WTC11 (cell line): ENCODE measurements at regions not wholly inside any gene's neighbourhood (a gene's known extent, or its start where the extent isn't known, plus 50 kb on each side); places are given as distances from the start of the nearest gene placed in this dataset.

ENCODE experiments used
- ATAC-seq: fragments of 200-7000 bp; cut with Tn5 transposase; 2 replicates; pipeline ENCODE4 v1.10.0; 2021; ENCODE audit warnings: mild to moderate bottlenecking, moderate library complexity
- CTCF ChIA-PET: fragments of 300-600 bp; sonication (Branson Sonifier 250); formaldehyde crosslinking; loops from one replicate; lab custom pipeline; 2021; ENCODE audit warnings: antibody characterized with exemption; lab: Charles Lee
- POLR2A ChIA-PET: fragments of 350-600 bp; sonication (Branson Sonifier 250); formaldehyde crosslinking; loops from one replicate; lab custom pipeline; 2021; ENCODE audit warnings: antibody characterized with exemption; lab: Charles Lee
- DNase-seq: peaks from one replicate; pipeline ENCODE4 v3.0.0; 2021; ENCODE audit warnings: low spot score
- H3K27ac Mint-ChIP-seq: 2 replicates; pipeline ENCODE4 v1.8.0; 2021; ENCODE audit warnings: mixed read lengths
- H3K27me3 Mint-ChIP-seq: 2 replicates; pipeline ENCODE4 v1.8.0; 2021; ENCODE audit warnings: low read depth, mild to moderate bottlenecking, moderate library complexity, mixed read lengths
- H3K36me3 Mint-ChIP-seq: 2 replicates; pipeline ENCODE4 v1.8.0; 2021; ENCODE audit warnings: mixed read lengths
- H3K4me1 Mint-ChIP-seq: 2 replicates; pipeline ENCODE4 v1.8.0; 2022; ENCODE audit warnings: mixed read lengths
- H3K4me3 Mint-ChIP-seq: 2 replicates; pipeline ENCODE4 v1.8.0; 2021; ENCODE audit warnings: mild to moderate bottlenecking, moderate library complexity, mixed read lengths
- H3K9me3 Mint-ChIP-seq: 2 replicates; pipeline ENCODE4 v1.8.0; 2021; ENCODE audit warnings: mixed read lengths
- CREM ChIP-seq: sonication (generic); formaldehyde crosslinking; IDR thresholded peaks from 2 replicates; pipeline ENCODE4 v1.8.1; 2022; ENCODE audit warnings: mild to moderate bottlenecking, missing genetic modification reagents, moderate library complexity
- EMX1 ChIP-seq: fragments of 250-450 bp; sonication (Bioruptor Pico); IDR thresholded peaks from 2 replicates; pipeline ENCODE4 v1.8.0; 2021; ENCODE audit warnings: mild to moderate bottlenecking
- ESRRA ChIP-seq: sonication (generic); formaldehyde crosslinking; IDR thresholded peaks from 2 replicates; pipeline ENCODE4 v1.8.1; 2022; ENCODE audit warnings: mild to moderate bottlenecking, missing genetic modification reagents, borderline replicate concordance
- FOXK1 ChIP-seq: sonication (generic); formaldehyde crosslinking; IDR thresholded peaks from 2 replicates; pipeline ENCODE4 v1.8.0; 2022; ENCODE audit warnings: mild to moderate bottlenecking, moderate library complexity, missing genetic modification reagents
- IRF1 ChIP-seq: sonication (generic); formaldehyde crosslinking; IDR thresholded peaks from 2 replicates; pipeline ENCODE4 v1.8.0; 2023; ENCODE audit warnings: missing genetic modification reagents
- NFYB ChIP-seq: sonication (generic); formaldehyde crosslinking; conservative IDR thresholded peaks from 2 replicates; pipeline ENCODE4 v1.8.0; 2022; ENCODE audit warnings: low read depth, missing genetic modification reagents
- SOX15 ChIP-seq: fragments of 250-450 bp; sonication (Bioruptor Pico); IDR thresholded peaks from 2 replicates; pipeline ENCODE4 v1.9.0; 2021; ENCODE audit warnings: mild to moderate bottlenecking
- ZMAT4 ChIP-seq: fragments of 250-450 bp; sonication (Bioruptor Pico); IDR thresholded peaks from 2 replicates; pipeline ENCODE4 v1.9.0; 2021; ENCODE audit warnings: mild to moderate bottlenecking
- ZNF281 ChIP-seq: sonication (generic); formaldehyde crosslinking; IDR thresholded peaks from 2 replicates; pipeline ENCODE4 v1.8.0; 2023; ENCODE audit warnings: mild to moderate bottlenecking, missing genetic modification reagents
- ZNF512 ChIP-seq: sonication (generic); formaldehyde crosslinking; IDR thresholded peaks from 2 replicates; pipeline ENCODE4 v1.8.1; 2022; ENCODE audit warnings: missing genetic modification reagents, borderline replicate concordance
- TF ChIP-seq, protein P1 (sequence below): fragments of 250-450 bp; sonication (Bioruptor Pico); IDR thresholded peaks from 2 replicates; pipeline ENCODE4 v2.1.2; 2022; ENCODE audit warnings: mild to moderate bottlenecking, moderate library complexity
- TF ChIP-seq, protein P2 (sequence below): sonication (generic); formaldehyde crosslinking; IDR thresholded peaks from 2 replicates; pipeline ENCODE4 v1.8.1; 2022; ENCODE audit warnings: mild to moderate bottlenecking, moderate library complexity, missing genetic modification reagents

DNA sequence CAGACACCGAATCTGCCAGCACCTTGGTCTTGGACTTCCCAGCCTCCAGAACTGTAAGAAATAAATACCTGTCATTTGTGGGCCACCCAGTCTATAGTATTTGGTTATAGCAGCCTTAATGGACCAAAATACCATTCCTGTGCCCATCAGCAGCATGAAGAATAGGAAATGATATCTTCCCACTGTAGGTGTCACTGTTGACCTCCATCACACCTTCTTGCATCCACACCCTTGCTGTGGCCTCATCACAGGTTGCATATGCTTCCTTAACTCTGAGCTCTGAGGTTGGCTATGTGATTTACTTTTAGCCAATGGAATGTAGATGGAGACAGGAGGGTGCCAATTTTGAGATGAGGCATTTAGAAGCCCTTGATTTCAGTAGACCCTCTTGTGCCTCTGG lies 242.0 kb upstream of the TSHZ3 start (continued):
- TF ChIP-seq ZNF512 (CRISPR knock-in tag) (no peak), FOXK1 (CRISPR knock-in tag) (no peak)
- TF ChIP-seq, protein P1, sequence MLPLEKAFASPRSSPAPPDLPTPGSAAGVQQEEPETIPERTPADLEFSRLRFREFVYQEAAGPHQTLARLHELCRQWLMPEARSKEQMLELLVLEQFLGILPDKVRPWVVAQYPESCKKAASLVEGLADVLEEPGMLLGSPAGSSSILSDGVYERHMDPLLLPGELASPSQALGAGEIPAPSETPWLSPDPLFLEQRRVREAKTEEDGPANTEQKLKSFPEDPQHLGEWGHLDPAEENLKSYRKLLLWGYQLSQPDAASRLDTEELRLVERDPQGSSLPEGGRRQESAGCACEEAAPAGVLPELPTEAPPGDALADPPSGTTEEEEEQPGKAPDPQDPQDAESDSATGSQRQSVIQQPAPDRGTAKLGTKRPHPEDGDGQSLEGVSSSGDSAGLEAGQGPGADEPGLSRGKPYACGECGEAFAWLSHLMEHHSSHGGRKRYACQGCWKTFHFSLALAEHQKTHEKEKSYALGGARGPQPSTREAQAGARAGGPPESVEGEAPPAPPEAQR (CRISPR knock-in tag), result no peak
- TF ChIP-seq, all 79 proteins: peak for 0

GRCh38 chr19:31592456-31592855 lies 243.2 kb upstream of the TSHZ3 start:
- Mint-ChIP-seq H3K9me3 (peaks cover 26% of the 10 kb centered on the region), H3K36me3 (peaks cover 7% of the 10 kb centered on the region), H3K4me1 (peaks cover 44% of the 10 kb centered on the region), H3K27me3 (peaks cover 11% of the 10 kb centered on the region; the same call in 1 of the 2 replicates), H3K4me3 (no peak overlapping the region)
- ATAC-seq (no peak), DNase-seq (no peak)
- no peak for TF ChIP-seq IRF1 (CRISPR knock-in tag)
- no peak for TF ChIP-seq ZMAT4 (CRISPR knock-in tag)
- TF ChIP-seq NFYB (CRISPR knock-in tag), result no peak
- no peak for TF ChIP-seq ESRRA
- TF ChIP-seq ZNF281 (CRISPR knock-in tag), result no peak
- TF ChIP-seq, all 79 proteins: peak for 0
- H3K27ac Mint-ChIP-seq, result 0 out of 2 replicates have a peak overlapping the region, but pooled peaks have one; percentile 10
- CTCF ChIA-PET, result no interaction called here
- POLR2A ChIA-PET, result interaction anchor here (0.9 kb wide), 1 partner anchor 20 kb away, joined by 3 read pairs; no protein-coding TSS in a partner anchor

DNA sequence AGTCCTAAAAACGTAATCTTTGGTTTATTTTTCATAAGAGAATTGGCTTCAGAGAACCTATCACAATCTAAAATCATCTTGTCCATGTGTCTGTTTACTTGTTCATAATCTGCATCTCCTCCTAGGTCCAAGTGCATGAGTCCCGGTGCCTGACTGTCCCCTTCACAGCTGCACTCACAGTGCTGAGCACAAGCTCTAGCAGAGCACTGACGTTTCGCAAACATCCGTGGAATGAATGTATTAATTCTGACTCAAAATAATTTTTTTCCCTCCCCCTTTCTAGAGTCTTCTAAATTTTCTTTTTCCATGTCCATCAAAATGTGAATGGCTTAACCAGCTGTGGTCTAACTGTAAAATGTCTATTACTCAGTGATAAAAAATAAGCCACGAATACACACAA lies 245.5 kb upstream of the TSHZ3 start:
- DNase-seq (no peak), ATAC-seq (no peak)
- POLR2A ChIA-PET, result no interaction called here
- Mint-ChIP-seq H3K36me3 (peaks cover 6% of the 10 kb centered on the region), H3K9me3 (peaks cover 24% of the 10 kb centered on the region), H3K4me3 (no peak overlapping the region)
- TF ChIP-seq EMX1 (CRISPR knock-in tag), result no peak
- TF ChIP-seq ZNF281 (CRISPR knock-in tag), result no peak
- TF ChIP-seq, protein P2, sequence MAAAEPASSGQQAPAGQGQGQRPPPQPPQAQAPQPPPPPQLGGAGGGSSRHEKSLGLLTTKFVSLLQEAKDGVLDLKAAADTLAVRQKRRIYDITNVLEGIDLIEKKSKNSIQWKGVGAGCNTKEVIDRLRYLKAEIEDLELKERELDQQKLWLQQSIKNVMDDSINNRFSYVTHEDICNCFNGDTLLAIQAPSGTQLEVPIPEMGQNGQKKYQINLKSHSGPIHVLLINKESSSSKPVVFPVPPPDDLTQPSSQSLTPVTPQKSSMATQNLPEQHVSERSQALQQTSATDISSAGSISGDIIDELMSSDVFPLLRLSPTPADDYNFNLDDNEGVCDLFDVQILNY, result no peak
- TF ChIP-seq CREM, result no peak
- TF ChIP-seq SOX15 (CRISPR knock-in tag), result no peak
- TF ChIP-seq, all 79 proteins: peak for 0
- Mint-ChIP-seq H3K4me1 (peaks cover 23% of the 10 kb centered on the region), H3K27ac (no peak overlapping the region), H3K27me3 (peaks cover 9% of the 10 kb centered on the region; the same call in 1 of the 2 replicates)
- CTCF ChIA-PET, result no interaction called here
